DOHH2 (cell line): ENCODE measurements at regions not wholly inside any gene's neighbourhood (a gene's known extent, or its start where the extent isn't known, plus 50 kb on each side); places are given as distances from the start of the nearest gene placed in this dataset.

ENCODE experiments used
- EZH2phosphoT487 ChIP-seq: fragments of 200-600 bp; sonication (generic); IDR thresholded peaks from 2 replicates; pipeline ENCODE4 v1.6.1; 2017; ENCODE audit warnings: borderline replicate concordance, mild to moderate bottlenecking, antibody characterized with exemption, low read length, moderate library complexity, mixed read lengths
- TF ChIP-seq, protein P1 (sequence below): fragments of 200-600 bp; sonication (generic); IDR thresholded peaks from one replicate; pipeline ENCODE4 v1.5.1; 2014; ENCODE audit warnings: antibody characterized with exemption, mild to moderate bottlenecking, low read depth, low read length; ENCODE audit not compliant: poor library complexity, severe bottlenecking

GRCh38 chr18:43744960-43745745 is 467.9 kb upstream of the SYT4 start:
- TF ChIP-seq, protein P1, sequence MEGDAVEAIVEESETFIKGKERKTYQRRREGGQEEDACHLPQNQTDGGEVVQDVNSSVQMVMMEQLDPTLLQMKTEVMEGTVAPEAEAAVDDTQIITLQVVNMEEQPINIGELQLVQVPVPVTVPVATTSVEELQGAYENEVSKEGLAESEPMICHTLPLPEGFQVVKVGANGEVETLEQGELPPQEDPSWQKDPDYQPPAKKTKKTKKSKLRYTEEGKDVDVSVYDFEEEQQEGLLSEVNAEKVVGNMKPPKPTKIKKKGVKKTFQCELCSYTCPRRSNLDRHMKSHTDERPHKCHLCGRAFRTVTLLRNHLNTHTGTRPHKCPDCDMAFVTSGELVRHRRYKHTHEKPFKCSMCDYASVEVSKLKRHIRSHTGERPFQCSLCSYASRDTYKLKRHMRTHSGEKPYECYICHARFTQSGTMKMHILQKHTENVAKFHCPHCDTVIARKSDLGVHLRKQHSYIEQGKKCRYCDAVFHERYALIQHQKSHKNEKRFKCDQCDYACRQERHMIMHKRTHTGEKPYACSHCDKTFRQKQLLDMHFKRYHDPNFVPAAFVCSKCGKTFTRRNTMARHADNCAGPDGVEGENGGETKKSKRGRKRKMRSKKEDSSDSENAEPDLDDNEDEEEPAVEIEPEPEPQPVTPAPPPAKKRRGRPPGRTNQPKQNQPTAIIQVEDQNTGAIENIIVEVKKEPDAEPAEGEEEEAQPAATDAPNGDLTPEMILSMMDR, result no peak
- no peak for TF ChIP-seq EZH2phosphoT487
